ENCODE measurements at regions not wholly inside any gene's neighbourhood (a gene's known extent, or its start where the extent isn't known, plus 50 kb on each side); places are given as distances from the start of the nearest gene placed in this dataset.

GRCh38 chr2:34005901-34006300, 406.8 kb upstream of the FAM98A start:
- no peak for TF ChIP-seq CTCF (IDR thresholded peaks at IDR 0.05; ENCODE audit: insufficient read depth, low read length)
- no peak for TF ChIP-seq POLR2AphosphoS5 (IDR thresholded peaks at IDR 0.05; ENCODE audit: low read depth)

Data from HL-60 (cell line).